Omental fat pad (tissue), 3 donors: ENCODE measurements at regions not wholly inside any gene's neighbourhood (a gene's known extent, or its start where the extent isn't known, plus 50 kb on each side); places are given as distances from the start of the nearest gene placed in this dataset.

Experiments
- ATAC-seq: fragments of 150-250 bp; one replicate; pipeline ENCODE4 v1.9.1; 2016; ENCODE audit warnings: mild to moderate bottlenecking, moderate library complexity; ENCODE audit not compliant: low FRiP score
- DNase-seq: peaks from one replicate; pipeline ENCODE4 v3.0.0-alpha.2; 2019; ENCODE audit warnings: low spot score
- TF ChIP-seq, protein P1 (sequence below), 3 donors: fragments of 450-650 bp; IDR thresholded peaks; one replicate each; pipeline ENCODE4 v1.5.1; 2016 to 2017; ENCODE audit warnings: antibody characterized with exemption in 3 of 3, mild to moderate bottlenecking in 3 of 3, moderate library complexity in 2 of 3

DNA sequence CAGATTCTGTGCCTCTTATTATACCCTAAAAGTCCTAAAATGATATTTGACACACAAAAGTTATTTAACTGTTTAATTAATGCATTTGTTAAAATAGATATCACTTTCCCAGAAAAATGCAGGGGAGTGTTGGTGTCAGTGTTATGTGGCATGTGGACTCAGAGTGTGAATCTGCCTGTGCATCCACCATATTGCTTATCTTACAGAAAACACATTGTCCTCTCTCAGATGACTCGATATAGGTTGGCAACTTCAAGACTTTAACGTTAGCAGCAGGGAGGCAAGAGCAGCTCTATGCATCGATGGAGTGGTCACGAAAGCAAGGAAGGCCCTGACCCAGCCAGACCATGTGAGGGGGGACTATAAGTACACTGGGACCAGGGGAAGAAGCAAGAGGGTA is 165.4 kb upstream of the DCBLD2 start:
- ATAC-seq = no peak
- TF ChIP-seq, protein P1, sequence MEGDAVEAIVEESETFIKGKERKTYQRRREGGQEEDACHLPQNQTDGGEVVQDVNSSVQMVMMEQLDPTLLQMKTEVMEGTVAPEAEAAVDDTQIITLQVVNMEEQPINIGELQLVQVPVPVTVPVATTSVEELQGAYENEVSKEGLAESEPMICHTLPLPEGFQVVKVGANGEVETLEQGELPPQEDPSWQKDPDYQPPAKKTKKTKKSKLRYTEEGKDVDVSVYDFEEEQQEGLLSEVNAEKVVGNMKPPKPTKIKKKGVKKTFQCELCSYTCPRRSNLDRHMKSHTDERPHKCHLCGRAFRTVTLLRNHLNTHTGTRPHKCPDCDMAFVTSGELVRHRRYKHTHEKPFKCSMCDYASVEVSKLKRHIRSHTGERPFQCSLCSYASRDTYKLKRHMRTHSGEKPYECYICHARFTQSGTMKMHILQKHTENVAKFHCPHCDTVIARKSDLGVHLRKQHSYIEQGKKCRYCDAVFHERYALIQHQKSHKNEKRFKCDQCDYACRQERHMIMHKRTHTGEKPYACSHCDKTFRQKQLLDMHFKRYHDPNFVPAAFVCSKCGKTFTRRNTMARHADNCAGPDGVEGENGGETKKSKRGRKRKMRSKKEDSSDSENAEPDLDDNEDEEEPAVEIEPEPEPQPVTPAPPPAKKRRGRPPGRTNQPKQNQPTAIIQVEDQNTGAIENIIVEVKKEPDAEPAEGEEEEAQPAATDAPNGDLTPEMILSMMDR (IDR thresholded peaks at IDR 0.05) = no peak
- no peak for DNase-seq

DNA sequence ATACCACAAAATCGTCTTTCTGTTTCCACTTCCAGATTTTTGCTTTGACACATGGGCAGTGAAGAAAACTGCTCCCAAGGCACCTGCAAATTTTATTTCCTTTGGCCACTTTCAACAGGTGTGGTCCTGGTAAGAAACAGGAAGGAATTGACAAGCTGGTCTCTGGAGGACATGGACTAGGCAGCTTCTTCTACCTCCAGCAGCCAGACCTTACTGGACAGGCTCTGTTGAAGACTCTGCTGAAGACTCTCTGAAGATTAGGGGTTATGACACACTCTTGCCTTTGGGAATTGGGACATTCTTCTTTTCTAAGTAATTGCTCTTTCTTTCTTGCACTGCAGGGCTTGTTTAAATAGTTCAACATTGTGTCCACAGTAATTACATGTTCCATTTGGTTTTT is 147.7 kb upstream of the DCBLD2 start:
- no peak for DNase-seq
- TF ChIP-seq, protein P1 (IDR thresholded peaks at IDR 0.05) = no peak
- ATAC-seq = no peak

DNA sequence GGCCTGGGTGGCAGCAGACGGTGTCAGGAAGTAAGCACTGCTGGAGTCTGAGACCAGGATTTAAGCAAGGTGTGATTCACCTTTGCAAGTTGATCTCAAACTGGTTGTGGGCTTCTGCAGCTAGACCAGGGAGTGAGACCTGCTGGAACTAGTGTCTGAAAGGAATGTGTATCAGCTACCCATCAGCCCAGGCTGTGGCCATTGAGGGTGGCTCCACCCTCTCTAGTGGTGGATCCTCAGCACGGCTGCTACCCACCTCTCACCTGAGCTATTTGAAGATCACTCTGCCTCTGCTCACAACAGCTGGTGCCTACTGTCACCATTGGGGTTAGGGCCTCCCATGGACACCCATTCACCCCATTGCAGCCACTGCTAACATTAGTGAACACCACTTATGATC is 140.3 kb upstream of the DCBLD2 start:
- TF ChIP-seq, protein P1 (IDR thresholded peaks at IDR 0.05) = no peak

DNA sequence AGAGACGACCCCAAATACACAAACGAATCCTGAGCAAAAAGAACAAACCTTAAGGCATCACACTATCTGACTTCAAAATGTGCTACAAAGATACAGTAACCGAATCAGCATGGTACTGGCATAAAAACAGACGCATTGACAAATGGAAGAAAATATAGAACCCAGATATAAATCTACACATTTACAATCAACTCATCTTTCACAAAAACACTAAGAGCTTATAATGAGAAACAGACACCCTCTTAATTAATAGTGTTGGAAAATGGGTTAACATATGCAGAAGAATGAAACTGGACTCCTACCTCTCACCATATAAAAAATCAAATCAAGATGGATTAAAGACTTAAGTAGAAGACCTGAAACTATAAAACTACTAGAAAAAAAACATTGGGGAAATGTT is 130.3 kb upstream of the DCBLD2 start:
- TF ChIP-seq, protein P1 (IDR thresholded peaks at IDR 0.05) = no peak
- ATAC-seq = no peak
- DNase-seq = no peak

More for the DNA sequence above, 140.3 kb upstream of the DCBLD2 start:
- DNase-seq (no peak), ATAC-seq (no peak)

DNA sequence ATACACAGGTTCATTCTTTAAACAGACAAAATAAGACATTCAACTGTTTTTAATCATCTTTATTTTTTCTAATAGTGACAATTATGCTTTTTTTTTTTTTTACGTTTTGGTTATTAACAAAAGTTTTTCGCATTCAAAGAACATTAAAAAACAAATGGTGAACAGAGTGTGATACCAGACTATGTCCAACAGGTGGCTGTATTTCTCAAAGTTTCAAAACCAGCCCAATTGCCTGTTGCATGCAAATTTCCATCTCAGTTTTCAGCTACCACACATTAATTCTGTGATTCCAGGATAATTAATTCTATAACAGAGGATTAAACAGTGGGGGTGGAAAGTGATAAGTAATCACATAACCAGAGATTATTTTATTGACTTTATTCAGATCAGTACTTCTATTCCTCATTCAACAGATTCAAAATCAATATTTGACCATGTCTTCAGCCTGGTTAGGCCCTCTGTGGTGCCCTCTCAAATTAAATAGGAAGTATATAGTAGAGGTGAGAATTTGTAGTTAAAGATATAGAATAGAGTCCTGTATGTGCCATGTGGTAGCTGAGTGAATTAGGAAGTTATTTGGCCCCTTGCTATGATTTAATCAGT is 122.2 kb upstream of the DCBLD2 start:
- no peak for DNase-seq
- no peak for ATAC-seq
- TF ChIP-seq, protein P1 (IDR thresholded peaks at IDR 0.05) = peak in 2 of 3 donors; percentile 10 to 28

DNA sequence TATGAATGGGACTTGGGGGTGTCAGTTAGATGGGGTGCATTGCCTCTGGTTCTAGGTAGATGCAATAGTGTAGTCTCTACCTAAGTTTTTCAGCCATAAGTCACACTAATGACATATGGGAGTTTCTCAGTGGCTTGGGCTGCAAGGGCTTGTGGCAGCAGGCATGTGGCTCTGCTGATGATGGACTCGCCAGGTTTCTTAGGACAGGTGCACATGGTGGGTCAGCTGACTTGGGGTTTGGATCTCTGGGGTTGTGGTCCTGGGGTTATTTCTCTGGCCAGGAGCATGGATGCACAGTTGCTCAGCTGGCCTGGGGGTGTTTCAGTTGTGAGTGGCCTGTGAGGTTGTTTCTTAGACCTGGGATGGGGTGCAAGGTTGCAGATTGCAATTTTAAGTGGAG is 120.0 kb upstream of the DCBLD2 start:
- TF ChIP-seq, protein P1 (IDR thresholded peaks at IDR 0.05) = no peak
- DNase-seq = no peak
- ATAC-seq = no peak

DNA sequence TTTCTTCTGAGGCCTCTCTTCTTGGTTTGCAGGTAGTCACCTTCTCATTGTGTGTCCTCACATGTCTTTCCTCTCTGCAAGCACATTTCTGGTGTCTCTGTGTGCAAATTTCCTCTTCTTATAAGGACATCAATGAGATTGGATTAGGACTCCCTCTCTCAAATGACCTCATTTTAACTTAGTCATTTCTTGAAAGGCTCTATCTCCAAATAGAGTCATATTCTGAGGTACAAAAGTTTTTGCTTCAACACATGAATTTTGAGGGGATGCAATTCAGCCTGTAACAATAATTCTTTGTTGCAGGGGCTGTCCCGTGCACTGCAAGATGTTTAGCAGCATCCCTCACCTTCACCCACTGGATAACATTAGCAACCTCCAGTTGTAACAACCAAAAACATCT is 115.0 kb upstream of the DCBLD2 start:
- TF ChIP-seq, protein P1 (IDR thresholded peaks at IDR 0.05) = no peak
- no peak for DNase-seq
- ATAC-seq = no peak
